Activated CD4-positive, alpha-beta T cell treated with anti-CD3 and anti-CD28 coated beads for 48 hours (primary cell): ENCODE measurements at regions not wholly inside any gene's neighbourhood (a gene's known extent, or its start where the extent isn't known, plus 50 kb on each side); places are given as distances from the start of the nearest gene placed in this dataset.

Source experiments
- DNase-seq: peaks from one replicate; pipeline ENCODE4 v3.0.0-alpha.2; 2020

DNA sequence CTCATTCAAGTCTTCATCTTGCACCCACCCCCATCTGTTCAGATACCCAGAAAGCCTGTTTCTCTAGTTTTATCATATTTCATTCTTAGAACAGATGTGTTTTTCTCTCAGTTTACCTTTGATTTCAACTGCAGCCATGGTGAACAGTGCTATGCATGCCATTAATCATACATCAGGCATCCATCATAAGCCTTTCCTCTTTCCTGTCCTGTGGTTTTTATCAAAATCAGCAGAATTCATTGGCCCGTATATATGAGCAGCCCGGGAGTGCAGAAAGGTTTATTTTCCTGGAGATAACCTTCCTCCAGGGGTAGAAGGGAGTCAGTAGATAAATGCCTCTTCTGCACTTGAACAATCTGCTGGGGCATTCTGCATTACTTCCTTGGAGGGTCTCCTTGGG is 65.7 kb downstream of the IL21 start:
- DNase-seq, result no peak

DNA sequence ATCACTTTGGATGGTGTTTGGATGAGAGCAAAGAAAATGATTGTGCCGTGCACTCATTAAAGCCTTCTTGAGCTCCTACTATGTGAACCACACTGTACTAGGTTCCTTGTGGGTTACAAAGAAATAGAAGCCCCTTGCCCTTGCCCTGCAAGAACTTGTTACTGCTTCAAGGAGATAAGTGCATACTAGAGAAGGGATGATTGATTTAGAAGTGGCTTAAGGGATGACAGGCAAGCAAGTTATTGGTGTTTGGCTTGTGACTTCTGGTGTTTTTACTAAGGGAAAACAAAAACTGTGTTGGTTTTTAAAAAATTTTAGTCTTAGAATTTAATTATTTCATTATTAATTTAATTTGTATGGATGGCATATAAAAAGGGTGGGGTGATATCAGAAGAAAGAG is 67.4 kb downstream of the IL21 start:
- no peak for DNase-seq

DNA sequence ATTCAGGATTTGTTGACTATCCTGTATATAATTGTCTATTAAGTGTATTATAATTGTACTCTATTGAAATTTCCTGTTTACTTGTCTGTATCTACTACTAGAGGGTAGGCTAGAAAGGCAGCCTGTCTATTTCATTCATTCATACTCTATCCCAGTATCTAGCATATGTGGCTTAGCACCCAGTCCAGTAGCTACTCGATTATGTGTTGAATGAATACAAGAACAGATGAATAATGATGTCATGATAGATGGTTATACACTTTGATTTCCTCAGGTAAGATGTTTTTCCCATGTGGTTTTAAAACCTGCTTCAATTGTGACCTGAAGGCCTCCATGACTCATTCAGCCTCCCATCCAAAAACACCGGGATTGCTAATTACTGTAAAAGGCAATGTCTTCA is 68.0 kb downstream of the IL21 start:
- peak; percentile 34 for DNase-seq

DNA sequence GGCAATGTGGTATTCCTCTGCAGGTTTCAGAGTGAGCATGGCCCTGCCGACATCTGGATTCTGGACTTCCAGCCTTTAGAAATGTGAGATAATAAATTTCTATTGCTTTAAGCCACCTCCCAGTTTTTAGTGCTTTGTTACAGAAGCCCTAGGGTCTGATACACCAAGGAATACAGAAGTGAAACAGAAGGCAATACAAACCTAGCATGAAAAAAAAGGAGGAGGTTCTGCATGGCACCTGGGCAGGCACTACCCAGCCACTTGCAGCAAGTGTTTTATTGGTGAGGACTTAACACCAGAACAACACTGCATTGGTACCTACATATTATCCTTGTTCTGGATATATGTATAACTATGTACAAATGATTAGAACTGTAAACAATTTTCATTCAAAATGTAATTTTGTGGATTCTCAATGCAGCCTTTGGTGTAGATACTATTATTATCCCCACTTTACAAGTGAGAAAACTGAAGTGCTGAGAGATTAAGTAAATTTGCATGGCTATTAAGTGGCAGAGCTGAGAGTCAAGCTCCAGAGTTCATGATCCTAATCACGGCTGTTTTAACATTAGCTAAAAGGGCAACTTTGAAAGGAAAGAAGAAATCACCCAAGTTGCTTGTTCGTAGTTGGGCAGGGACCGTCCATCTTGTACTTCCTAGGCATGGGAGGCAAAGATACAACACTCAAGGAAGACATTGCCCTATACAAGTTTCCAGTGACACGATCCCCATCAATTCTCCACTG is 71.8 kb downstream of the IL21 start:
- no peak for DNase-seq

DNA sequence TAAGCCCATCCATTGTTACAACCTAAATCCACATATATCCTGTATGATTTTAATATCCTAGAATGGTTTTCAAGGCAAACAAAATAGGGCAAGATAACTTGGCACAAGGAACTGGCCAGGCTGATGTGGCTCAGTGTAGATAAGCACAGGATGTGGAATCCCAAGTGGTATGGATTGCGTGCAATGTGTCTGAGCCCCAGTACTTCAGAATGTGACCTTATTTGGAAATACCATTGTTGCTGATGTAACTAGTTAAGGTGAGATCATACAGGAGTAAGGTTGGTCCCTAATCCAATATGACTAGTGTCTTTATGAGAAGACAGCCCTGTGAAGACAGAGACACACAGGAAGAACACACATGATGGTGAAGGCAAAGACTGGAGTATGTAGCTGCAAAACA is 72.4 kb downstream of the IL21 start:
- peak; percentile 46 for DNase-seq

DNA sequence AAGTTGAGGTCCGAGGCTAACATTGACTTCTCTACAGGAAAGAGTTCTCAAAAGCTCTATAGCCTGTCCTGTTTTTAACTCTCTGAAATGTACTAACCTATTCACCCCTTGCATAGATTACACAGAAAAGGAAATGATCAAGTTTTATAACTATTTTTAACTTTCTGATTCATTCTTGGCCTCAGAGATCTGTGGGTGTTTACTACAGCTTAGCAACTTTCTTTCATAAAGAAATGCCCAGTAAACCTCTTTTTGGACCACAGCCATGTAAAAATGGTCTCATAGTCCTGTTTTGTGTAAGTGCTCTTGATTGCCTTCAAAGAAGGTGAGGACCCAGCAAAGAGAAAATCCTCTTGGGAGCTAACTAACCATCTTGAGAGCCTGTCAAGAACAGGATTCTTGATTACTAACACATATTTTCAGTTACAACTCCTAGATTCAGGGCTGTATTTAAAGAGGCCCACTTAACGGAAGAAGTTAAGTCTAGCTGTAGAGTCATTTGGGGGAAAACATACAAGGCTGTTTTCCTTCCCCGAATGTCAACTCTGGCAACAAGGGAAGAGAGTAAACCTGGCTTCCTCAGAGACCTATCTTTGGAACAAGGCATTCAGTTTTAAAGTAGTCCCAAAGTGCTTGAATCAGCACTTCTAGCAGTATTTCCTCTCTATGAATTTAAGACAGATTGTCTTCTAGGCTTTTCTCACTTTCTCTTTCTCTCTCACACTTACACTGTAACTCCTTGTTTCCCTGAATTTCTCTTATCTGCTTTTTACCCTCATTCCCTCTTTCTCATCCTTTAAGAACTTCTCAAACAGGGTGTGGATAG is 78.2 kb downstream of the IL21 start:
- no peak for DNase-seq

DNA sequence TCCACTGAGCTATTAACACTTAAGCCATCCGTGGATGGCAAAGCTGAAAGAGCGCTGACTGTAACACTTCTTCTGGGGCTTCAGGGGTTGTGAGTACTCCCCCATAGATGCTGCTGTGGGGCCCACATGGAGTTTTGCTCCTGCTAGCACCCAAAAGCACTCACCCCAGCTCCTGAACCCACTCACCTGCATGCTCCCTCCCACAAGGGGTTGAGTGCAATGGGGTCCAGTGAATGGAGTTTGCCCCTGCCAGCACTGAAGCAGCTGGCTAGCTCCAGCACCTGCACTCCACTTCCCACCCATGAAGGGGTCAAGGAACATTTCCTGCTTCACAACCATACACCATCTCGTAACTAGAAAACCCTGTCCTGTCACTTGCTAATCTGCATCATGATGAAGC is 78.9 kb downstream of the IL21 start:
- no peak for DNase-seq

DNA sequence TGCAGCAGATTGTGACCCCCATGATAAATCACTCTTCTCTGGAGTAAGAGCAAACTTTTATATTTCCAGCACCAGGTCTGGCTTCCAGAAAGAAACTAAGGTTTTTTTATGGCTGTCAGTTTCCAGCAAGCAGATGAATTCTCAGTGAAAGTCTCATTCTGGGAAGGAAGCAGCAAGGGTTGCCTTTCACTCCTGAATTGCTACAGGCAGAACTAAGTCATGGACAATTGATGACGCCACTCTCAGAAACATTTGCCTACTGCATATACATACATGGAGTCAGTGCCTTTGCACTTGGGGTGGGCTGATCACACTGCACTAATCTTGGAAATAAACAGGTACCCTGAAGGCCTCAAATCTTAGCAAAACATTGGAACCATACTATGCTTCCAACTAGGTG is 80.0 kb downstream of the IL21 start:
- DNase-seq, result no peak

DNA sequence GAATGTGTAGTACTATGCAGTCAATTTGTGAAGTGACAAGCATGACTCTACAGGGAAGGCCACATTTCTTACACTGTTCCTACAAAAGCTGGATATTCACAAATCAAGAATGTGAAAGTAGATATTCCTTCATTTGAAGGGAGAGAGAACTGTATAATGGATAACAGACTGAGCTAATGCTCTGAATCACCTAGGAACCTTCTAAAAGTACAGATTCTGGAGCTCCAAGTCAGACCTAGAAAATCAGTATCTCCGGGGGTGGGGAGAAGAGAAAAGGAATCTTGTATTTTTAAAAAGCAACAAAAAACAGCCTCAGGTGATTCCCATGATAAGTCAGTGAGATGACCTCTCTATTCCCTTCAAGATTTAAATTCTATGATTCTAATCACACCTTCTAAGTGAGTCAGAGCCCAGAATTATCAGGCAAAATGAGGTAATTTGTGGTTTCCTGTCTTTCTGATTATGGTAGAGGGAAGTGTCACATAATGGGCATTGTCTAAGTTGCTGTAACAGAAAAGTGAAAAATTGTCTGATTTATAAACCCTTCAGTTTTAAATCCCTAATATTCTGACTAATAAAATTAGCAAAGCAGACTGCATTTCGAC is 80.9 kb downstream of the IL21 start:
- DNase-seq, result no peak

DNA sequence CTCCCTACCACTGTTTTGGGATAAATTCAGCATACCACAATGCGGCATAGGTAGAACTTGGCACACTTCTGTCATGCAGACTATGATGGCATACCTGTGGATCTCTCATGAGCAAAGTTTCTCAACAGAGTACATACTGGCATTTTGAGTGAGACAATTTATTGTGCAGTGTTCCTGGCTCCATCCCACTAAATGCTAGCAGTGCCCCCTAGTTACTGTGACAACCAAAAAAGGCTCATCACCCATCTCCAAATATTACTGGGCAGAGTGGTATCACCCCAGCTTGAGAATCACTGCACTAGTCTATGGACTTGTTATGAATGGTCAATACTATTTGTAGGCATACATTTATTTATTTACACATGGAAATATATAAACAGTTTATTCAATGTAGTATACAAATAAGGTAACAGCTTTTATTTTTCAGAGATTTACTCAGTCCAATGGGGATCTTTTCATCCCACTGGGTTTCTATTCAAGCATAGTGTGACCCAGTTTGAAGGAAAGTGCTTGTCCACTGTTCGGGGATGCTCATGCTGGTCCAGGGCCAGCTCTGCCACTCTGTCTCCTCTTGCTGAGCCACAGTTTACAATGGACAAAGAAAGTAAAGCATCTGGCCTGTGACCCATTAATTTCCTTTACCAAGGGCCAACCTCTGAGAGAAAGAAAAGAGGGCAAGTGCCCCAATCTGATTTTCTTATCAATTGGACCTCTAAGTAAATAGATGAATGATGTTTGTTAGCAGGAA is 81.0 kb upstream of the IL2 start:
- no peak for DNase-seq

DNA sequence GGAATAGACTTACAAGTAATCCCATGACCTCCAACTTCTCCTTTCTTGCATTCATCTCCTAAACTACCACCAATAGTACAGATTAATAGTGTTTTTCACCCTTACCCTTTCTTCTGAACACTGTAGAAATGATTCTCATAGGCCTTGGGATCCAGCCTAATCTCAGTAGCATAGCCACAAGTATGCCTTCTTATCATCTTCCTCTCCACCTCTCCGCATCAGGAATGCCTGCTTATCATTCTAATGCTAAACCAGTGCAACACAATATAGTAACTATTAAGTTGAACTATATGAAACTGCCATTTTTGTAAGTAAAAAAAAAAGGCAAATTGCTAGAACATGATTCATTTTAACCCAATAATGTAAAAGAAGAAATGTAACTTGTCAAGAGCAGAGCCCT is 79.5 kb upstream of the IL2 start:
- no peak for DNase-seq

DNA sequence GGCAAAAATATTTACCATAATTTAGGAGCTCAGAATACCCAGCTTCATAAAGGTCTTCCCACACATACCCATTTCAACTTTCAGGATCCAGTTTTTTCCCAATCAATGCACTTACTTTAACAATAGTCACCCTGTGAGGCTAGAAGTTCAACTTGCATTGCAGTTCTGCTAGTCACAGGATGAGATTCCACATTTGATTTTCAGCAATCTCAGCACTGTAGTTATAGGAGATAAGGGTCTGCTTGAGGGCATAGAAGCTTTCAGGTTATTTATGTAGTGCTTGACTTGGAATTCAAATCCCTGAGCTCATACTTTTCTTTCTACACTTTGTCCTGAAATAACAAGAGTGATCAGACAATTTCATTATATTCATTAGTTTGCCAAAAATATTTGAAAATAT is 78.3 kb upstream of the IL2 start:
- DNase-seq, result no peak

DNA sequence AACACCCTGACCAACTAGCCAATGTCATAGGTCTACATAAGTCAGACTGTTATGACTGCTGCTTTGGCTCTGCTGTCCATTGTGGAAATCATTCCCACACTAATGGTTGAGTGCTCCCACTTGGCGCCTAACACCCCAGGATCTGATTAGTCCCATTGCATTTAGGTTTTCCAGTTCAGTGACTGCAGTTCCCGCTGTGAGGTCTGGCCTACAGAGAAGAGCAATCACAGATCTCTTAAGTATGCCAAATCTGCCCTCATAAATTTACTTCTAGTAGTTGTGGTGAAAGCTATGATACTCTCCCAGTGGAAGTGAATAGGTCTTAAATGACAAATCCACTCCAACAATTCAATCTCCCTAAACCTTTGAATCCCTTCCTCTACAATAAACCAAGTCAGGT is 77.3 kb upstream of the IL2 start:
- DNase-seq, result no peak

DNA sequence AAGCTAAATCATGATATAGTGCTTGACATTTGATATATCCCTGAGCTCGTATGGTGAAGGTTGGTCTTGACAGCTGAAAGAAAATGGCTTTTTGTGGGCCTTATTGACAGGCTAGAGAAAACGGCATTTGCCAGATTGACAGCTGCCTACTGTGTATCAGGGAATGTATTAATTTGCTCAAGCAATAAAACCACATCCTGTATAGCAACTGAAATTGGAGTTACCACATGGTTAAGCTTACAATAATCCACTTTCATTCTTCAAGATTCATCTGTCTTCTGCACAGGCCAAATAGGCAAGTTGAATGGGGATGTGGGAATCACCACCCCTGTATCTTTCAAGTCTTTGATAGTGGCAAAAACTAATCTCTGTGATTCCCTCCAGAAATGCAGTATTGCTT is 76.2 kb upstream of the IL2 start:
- DNase-seq, result no peak

DNA sequence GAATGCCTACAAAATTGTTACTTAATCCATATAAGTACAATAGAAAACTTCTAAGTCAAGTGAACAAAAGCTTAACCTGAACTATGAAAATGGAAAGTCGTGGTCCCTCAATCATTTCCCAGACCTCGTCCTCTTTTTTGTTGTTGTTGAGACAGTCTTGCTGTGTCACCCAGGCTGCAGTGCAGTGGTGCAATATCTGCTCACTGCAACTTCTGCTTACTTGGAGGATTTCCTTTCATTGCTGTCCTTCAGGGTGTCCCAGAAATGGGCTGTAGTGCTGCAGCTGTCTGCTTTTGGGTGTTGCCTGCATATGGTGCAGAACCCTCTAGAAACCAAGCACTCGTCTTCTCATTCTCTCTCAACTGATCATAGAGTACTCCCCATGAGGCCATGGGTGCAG is 75.0 kb upstream of the IL2 start:
- no peak for DNase-seq

DNA sequence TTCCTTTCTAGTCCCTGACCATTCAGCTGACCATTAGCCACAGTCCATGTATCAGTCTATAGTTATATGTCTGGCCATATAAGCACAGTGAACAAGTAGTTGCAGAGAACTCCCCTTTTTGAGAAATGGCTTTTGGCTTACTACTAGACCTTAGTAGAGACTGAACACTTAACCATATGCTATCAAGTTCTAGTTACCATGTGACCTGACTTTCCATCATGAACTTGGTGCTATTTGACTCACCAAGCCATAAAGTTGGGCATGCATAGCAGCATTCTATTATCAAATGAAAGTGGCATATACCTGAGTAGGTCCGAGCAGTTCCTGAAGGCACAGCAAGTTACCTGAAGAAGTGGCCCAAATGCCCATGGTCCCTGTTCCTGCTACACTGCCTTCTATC is 74.5 kb upstream of the IL2 start:
- no peak for DNase-seq

DNA sequence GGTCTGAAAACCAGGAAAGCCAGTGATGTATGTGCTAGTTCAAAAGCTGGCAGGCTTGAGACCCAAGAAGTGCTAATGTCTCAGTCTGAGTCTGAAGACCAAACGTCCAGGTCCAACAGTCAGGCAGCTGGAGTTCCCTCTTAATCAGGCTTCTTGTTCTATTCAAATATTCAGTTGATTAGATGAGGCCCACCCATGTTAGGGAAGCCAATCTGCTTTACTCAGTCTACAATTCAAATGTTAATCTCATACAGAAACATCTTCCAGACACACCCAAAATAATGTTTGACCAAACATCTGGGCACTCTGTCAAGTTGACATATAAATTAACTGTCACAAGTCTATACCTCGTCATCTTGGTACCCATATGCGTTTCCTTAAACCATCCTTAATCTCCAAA is 72.4 kb upstream of the IL2 start:
- no peak for DNase-seq

DNA sequence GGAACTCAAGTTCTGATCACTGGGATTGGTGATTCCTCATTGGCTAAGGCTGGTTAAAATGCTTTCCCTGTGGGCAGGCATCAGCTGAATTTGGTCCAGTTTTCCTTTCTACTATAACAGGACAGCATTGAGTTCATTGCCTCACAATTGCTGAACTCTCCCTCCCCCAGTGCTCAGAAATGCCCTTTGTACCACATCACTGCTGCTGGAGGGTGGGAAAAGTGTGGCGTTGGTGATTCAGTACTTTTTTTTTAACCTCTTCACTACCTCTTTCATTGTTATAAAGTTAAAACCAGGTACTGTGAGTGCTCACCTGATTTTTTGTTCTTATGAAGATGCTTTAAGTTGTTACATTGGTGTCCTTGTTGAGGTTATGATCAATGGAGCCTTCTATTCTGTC is 69.3 kb upstream of the IL2 start:
- no peak for DNase-seq

DNA sequence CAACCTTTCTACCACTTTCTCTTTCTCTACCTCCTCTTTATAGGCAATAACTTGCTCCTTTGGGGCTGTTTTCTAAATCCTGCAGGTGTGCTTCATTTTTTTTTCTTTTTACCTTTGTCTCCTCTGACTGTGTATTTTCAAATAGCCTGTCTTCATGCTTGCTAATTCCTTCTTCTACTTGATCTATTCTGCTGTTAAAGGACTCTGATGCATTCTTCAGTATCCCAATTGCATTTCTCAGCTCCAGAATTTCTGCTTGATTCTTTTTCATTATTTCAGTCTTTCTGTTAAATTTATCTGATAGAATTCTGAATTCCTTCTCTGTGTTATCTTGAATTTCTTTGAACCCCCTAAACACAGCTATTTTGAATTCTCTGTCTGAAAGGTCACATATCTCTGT is 67.7 kb upstream of the IL2 start:
- no peak for DNase-seq

DNA sequence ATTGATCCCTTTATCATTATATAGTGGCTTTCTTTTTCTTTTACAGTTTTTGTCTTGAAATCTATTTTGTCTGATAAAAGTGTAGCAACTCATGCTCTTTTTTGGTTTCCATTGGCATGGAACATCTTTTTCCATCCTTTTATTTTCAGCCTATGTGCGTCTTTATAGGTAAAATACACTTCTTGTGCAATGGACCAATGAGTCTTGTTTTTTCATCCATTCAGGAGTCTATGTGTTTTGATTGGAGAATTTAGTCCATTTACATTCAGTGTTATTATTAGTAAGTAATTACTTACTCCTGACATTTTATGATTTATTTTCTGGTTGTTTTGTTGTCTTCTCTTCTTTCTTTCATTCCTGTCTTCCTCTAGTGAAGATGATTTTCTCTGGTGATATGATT is 66.4 kb upstream of the IL2 start:
- DNase-seq, result no peak

DNA sequence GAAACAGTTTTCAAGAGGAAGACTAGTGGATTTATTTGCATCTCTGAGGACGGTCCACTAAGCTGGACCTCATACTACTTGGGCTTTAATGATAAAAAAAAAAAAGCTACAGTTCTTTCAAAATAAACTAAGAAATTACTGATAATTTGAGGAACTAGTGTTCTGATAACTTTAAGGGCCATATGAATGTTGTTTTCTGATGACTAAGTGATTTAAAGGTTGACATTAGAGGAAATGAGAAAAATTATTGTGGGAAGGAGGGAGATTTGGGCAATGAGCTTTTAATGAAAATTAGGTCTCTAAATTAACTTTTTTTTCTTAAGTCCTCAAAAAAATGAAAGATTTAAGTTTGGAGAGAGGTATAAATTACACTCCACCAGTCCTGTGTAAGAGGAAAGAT is 60.8 kb upstream of the IL2 start:
- DNase-seq, result no peak

DNA sequence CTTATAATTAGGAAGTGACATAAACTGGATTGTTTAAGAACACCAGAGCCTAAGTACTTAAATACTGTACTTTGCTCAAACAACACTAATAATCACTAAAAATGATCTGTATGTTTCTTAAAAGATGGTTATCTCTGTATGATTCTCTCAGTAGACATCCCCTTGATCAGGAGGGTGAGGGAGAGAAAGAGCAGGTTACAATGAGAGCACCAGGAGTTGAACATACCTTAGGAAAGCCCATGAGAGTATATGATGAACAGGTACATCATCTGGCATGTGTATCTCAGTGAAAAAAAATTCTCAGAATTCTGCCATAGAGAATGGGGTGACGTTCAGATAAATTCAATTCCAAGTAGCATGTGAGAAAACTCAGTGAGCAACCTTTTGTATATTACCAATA is 59.9 kb upstream of the IL2 start:
- DNase-seq, result no peak

DNA sequence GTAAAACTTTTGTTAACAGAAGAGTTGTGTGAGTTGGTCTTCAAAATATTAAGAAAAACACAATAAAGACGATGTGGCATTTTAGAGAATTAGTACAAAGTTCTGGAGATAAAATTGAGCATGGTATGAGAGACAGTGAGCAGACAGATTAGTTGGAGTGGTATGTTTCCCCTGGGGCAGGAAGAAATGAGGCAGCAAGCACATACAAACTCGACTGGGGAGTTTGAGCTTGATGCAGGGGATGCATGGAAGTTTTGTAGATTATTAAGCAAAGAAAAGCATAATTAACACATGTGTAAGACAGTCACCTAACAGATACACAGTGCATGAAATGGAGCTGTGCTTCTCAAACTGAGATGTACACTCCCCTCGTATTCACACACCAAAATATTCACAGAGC is 58.1 kb upstream of the IL2 start:
- DNase-seq, result no peak

DNA sequence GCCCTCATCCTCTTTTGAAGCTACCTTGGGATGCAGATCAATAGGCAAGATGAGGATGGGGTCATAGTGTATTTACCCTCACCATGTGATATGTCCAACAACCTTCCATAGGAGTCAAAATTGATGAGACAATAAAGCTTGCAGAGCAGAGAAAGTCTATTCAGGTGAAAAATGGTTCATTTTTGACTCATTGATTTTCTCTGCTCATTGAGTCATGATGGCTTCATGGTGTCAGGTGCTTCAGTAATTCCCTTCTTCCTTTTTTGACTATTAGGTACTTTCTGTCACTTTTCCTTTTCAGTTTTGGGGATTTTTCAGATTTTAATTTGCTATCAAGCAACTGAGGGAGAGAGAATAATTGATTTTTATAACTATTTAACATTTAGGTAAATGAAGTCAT is 55.9 kb upstream of the IL2 start:
- DNase-seq, result no peak
